Activated CD8-positive, alpha-beta T cell treated with anti-CD3 and anti-CD28 coated beads for 36 hours (primary cell): ENCODE measurements at regions not wholly inside any gene's neighbourhood (a gene's known extent, or its start where the extent isn't known, plus 50 kb on each side); places are given as distances from the start of the nearest gene placed in this dataset.

Experiments
- ATAC-seq: fragments of 200-7000 bp; cut with Tn5 transposase; one replicate; pipeline ENCODE4 v1.10.0; 2021; ENCODE audit warnings: mild to moderate bottlenecking, moderate library complexity
- CTCF ChIA-PET: fragments of 350-600 bp; sonication (Branson Sonifier 250); formaldehyde crosslinking; loops from one replicate; lab custom pipeline; 2021; ENCODE audit warnings: antibody characterized with exemption; lab: Charles Lee
- POLR2A ChIA-PET: fragments of 350-600 bp; sonication (Branson Sonifier 250); formaldehyde crosslinking; loops from one replicate; lab custom pipeline; 2021; ENCODE audit warnings: antibody characterized with exemption; lab: Charles Lee
- DNase-seq: peaks from one replicate; pipeline ENCODE4 v3.0.0-alpha.2; 2020
- H3K27ac Mint-ChIP-seq: one replicate; pipeline ENCODE4 v1.8.0; 2021; ENCODE audit warnings: mild to moderate bottlenecking, mixed read lengths
- H3K27me3 Mint-ChIP-seq: one replicate; pipeline ENCODE4 v1.8.0; 2021; ENCODE audit warnings: mixed read lengths
- H3K36me3 Mint-ChIP-seq: one replicate; pipeline ENCODE4 v1.8.0; 2021; ENCODE audit warnings: low read depth, mixed read lengths
- H3K4me1 Mint-ChIP-seq: one replicate; pipeline ENCODE4 v1.8.0; 2021; ENCODE audit warnings: low read depth, mixed read lengths
- H3K4me3 Mint-ChIP-seq: one replicate; pipeline ENCODE4 v1.8.0; 2021; ENCODE audit warnings: mild to moderate bottlenecking, moderate library complexity, mixed read lengths
- H3K9me3 Mint-ChIP-seq: one replicate; pipeline ENCODE4 v1.8.0; 2021; ENCODE audit warnings: mixed read lengths
- CTCF ChIP-seq: fragments of 200-600 bp; IDR thresholded peaks from one replicate; pipeline ENCODE4 v1.8.0; 2022; ENCODE audit warnings: antibody characterized with exemption, mild to moderate bottlenecking
- intact Hi-C: fragments of 100-400 bp; cut with micrococcal nuclease; formaldehyde crosslinking; loops from one replicate; pipeline ENCODE4 v1.10.0; 2022

DNA sequence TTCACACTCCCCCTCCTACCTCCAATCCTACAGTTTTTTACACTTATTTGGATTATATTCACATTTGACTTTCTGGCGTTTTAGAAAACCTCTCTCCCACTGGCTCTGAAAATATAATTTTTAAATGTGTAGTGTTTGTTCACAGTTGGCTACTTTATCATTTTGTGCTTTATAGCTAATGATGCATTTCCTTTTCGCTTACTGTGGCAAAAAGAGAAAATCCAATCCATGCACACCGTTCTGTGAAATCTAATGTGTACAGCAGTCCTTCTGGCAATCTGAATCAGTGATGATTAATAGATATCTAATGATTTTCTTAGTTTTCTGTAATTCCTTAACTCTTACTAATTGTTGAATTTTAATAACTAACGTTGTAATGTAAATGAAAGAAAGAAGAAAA lies 271.5 kb downstream of the ARAP2 start:
- ATAC-seq, result no peak
- H3K36me3 Mint-ChIP-seq, result no peaks in the 10 kb centered on the region
- CTCF ChIA-PET, result no interaction called here
- H3K27me3 Mint-ChIP-seq, result no peaks in the 10 kb centered on the region
- POLR2A ChIA-PET, result no interaction called here
- intact Hi-C loops, result no loop called here
- no peak overlapping the region for H3K27ac Mint-ChIP-seq
- no peaks in the 10 kb centered on the region for H3K9me3 Mint-ChIP-seq
- no peak for DNase-seq
- peaks cover 16% of the 10 kb centered on the region for H3K4me1 Mint-ChIP-seq
- no peak for TF ChIP-seq CTCF
- no peak overlapping the region for H3K4me3 Mint-ChIP-seq

DNA sequence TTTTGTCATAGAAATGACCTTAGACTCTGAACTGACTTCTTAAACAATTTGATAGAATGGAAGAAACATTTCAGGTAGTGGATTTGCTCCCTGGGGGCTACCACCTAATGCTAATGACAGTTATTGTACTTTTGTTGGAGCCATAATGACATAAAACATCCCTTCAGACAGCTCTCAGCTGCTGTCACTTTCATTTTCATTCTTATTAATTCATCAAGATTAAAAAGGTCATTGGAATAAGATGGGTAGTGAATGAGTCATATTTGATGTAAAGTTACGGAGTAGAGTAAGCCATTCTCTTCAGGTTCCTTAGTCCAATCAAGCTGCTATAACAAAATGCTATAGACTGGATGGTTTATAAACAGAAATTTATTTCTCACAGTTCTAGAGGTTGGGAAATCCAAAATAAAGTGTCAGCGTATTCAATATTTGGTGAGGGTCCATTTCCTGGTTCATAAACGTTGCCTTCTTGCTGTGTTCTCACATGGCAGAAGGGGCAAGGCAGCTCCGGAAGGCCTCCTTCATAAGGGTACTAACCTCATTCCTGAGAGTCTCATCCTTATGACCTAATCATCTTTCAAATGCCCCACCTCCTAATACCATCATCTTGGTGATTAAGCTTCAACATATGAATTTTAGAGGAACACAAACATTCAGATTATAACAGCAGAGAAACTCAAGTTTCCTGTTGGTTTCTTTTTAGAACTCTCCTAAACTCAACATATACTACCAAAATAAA lies 268.5 kb downstream of the ARAP2 start:
- no peak for TF ChIP-seq CTCF
- DNase-seq, result peak; percentile 12
- intact Hi-C loops, result no loop called here
- peak overlapping the region; percentile 41 for H3K27ac Mint-ChIP-seq
- H3K4me1 Mint-ChIP-seq, result peaks cover 12% of the 10 kb centered on the region
- no peak overlapping the region for H3K4me3 Mint-ChIP-seq
- ChIA-PET CTCF (interaction anchor here (1.2 kb wide), 1 partner anchor 10 kb away, joined by 3 read pairs; no protein-coding TSS in a partner anchor), POLR2A (interaction anchor here (0.7 to 0.8 kb wide), 2 partner anchors 135 to 269 kb away, joined by 3 read pairs; partner anchors contain the start of gene ARAP2)
- H3K9me3 Mint-ChIP-seq, result no peaks in the 10 kb centered on the region
- no peaks in the 10 kb centered on the region for H3K27me3 Mint-ChIP-seq
- no peaks in the 10 kb centered on the region for H3K36me3 Mint-ChIP-seq
- peak; percentile 91 for ATAC-seq

GRCh38 chr4:35978551-35978950 lies 265.8 kb downstream of the ARAP2 start:
- no peak overlapping the region for H3K27ac Mint-ChIP-seq
- CTCF ChIA-PET, result interaction anchor here (1.0 kb wide), 1 partner anchor 108 kb away, joined by 3 read pairs; no protein-coding TSS in a partner anchor
- intact Hi-C loops, result no loop called here
- ATAC-seq (no peak), DNase-seq (no peak)
- no peaks in the 10 kb centered on the region for H3K27me3 Mint-ChIP-seq
- peaks cover 16% of the 10 kb centered on the region for H3K4me1 Mint-ChIP-seq
- no peak overlapping the region for H3K4me3 Mint-ChIP-seq
- H3K9me3 Mint-ChIP-seq, result no peaks in the 10 kb centered on the region
- TF ChIP-seq CTCF, result no peak
- POLR2A ChIA-PET, result no interaction called here
- no peaks in the 10 kb centered on the region for H3K36me3 Mint-ChIP-seq

DNA sequence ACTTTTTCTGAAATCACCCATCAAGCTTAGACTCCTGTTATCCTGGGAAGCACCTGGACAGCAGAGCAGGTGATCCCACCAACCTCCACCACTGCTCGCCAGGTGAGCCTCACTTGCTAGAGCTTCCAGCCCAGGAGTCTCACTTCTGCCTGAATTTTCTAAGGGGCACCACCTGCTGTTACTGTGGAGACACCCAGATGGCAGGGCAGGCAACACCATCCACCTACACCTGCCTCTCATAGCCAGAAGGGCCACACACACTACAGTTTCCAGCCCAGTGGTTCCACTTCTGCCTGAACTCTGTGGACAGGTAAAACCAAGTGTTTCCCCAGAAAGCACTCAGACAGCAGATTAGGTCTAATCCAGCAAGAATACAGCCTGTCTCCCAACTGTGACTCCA lies 262.0 kb downstream of the ARAP2 start:
- ATAC-seq (no peak), DNase-seq (no peak)
- POLR2A ChIA-PET, result no interaction called here
- no peak overlapping the region for H3K4me3 Mint-ChIP-seq
- H3K9me3 Mint-ChIP-seq, result peaks cover 7% of the 10 kb centered on the region
- H3K4me1 Mint-ChIP-seq, result peaks cover 4% of the 10 kb centered on the region
- H3K36me3 Mint-ChIP-seq, result no peaks in the 10 kb centered on the region
- TF ChIP-seq CTCF, result no peak
- intact Hi-C loops, result no loop called here
- no peak overlapping the region for H3K27ac Mint-ChIP-seq
- no peaks in the 10 kb centered on the region for H3K27me3 Mint-ChIP-seq
- CTCF ChIA-PET, result no interaction called here

DNA sequence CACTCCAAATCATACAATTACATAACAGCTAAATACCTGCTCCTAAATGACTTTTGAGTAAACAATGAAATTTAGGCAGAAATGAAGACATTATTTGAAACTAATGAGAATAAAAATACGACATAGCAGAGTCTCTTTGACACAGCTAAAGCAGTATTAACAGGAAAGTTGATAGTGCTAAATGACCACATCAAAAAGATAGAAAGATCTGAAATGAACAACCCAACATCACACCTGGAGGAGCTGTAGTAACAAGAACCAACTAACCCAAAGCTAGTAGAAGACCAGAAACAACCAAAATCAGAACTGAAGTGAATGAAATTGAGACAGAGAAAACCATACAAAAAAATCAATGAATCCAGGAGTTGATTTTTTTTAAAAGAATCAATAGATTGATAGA lies 257.8 kb downstream of the ARAP2 start:
- Mint-ChIP-seq H3K4me1 (peaks cover under 1% of the 10 kb centered on the region), H3K36me3 (no peaks in the 10 kb centered on the region), H3K27me3 (no peaks in the 10 kb centered on the region), H3K27ac (no peak overlapping the region), H3K9me3 (peaks cover 7% of the 10 kb centered on the region), H3K4me3 (no peak overlapping the region)
- TF ChIP-seq CTCF, result no peak
- DNase-seq, result no peak
- ChIA-PET POLR2A (no interaction called here), CTCF (no interaction called here)
- no peak for ATAC-seq
- intact Hi-C loops, result no loop called here
